ENCODE measurements at regions not wholly inside any gene's neighbourhood (a gene's known extent, or its start where the extent isn't known, plus 50 kb on each side); places are given as distances from the start of the nearest gene placed in this dataset.

DNA sequence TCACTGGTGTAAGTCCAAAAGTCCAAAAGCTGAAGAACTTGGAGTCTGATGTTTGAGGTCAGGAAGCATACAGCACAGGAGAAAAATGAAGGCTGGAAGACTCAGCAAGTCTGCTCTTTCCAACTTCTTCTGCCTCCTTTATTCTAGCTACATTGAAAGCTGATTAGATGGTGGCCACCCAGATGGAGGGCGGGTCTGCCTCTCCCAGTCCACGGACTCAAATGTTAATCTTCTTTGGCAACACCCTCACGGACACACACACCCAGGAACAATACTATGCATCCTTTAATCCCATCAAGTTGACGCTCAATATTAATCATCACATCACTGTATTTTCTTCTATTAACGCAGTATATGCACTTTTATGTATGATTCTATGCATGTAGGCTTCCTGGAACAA, 931.6 kb upstream of the GRIA3 start:
- CTCF ChIA-PET: no interaction called here
- H3K4me3 Mint-ChIP-seq (ENCODE audit: low read depth, unreplicated experiment): no peak overlapping the region
- BruUV-seq (replicated peaks): no TSS peak
- DNase-seq: no peak
- H3K27me3 Mint-ChIP-seq (ENCODE audit: unreplicated experiment): no peaks in the 10 kb centered on the region
- no peak overlapping the region for H3K27ac Mint-ChIP-seq (ENCODE audit: unreplicated experiment)
- no peaks in the 10 kb centered on the region for H3K36me3 Mint-ChIP-seq (ENCODE audit: insufficient read depth, unreplicated experiment)
- no peaks in the 10 kb centered on the region for H3K9me3 Mint-ChIP-seq (ENCODE audit: low read depth, unreplicated experiment)
- TF ChIP-seq, protein P1, sequence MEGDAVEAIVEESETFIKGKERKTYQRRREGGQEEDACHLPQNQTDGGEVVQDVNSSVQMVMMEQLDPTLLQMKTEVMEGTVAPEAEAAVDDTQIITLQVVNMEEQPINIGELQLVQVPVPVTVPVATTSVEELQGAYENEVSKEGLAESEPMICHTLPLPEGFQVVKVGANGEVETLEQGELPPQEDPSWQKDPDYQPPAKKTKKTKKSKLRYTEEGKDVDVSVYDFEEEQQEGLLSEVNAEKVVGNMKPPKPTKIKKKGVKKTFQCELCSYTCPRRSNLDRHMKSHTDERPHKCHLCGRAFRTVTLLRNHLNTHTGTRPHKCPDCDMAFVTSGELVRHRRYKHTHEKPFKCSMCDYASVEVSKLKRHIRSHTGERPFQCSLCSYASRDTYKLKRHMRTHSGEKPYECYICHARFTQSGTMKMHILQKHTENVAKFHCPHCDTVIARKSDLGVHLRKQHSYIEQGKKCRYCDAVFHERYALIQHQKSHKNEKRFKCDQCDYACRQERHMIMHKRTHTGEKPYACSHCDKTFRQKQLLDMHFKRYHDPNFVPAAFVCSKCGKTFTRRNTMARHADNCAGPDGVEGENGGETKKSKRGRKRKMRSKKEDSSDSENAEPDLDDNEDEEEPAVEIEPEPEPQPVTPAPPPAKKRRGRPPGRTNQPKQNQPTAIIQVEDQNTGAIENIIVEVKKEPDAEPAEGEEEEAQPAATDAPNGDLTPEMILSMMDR (IDR thresholded peaks at IDR 0.05; ENCODE audit: unreplicated experiment): no peak
- H3K4me1 Mint-ChIP-seq (ENCODE audit: low read depth, unreplicated experiment): no peaks in the 10 kb centered on the region
- intact Hi-C loops (cut with micrococcal nuclease; ENCODE audit: unreplicated experiment): no loop called here

DNA sequence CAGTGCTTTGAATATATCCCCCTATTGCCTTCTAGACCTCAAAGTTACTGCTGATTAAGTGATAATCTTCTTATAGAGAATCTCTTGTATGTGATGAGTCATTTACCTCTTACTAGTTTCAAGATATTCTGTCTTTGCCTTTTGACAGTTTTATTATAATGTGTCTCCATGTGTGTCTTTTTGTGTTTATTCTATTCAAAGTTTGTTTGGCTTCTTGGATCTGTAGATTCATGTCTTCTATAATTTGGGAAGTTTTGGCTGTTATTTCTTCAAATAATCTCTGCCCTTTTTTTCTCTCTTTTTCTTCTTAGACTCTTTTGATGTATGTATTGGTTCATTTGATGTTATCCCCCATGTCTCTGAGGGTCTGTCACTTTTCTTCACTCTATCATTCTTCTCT, 915.7 kb upstream of the GRIA3 start:
- Mint-ChIP-seq H3K36me3 (ENCODE audit: insufficient read depth, unreplicated experiment) (no peaks in the 10 kb centered on the region), H3K4me1 (ENCODE audit: low read depth, unreplicated experiment) (no peaks in the 10 kb centered on the region), H3K27ac (ENCODE audit: unreplicated experiment) (no peak overlapping the region), H3K4me3 (ENCODE audit: low read depth, unreplicated experiment) (no peak overlapping the region), H3K9me3 (ENCODE audit: low read depth, unreplicated experiment) (peaks cover 14% of the 10 kb centered on the region), H3K27me3 (ENCODE audit: unreplicated experiment) (no peaks in the 10 kb centered on the region)
- DNase-seq: no peak
- intact Hi-C loops (cut with micrococcal nuclease; ENCODE audit: unreplicated experiment): no loop called here
- CTCF ChIA-PET: no interaction called here
- TF ChIP-seq, protein P1 (IDR thresholded peaks at IDR 0.05; ENCODE audit: unreplicated experiment): no peak
- no TSS peak for BruUV-seq (replicated peaks)

DNA sequence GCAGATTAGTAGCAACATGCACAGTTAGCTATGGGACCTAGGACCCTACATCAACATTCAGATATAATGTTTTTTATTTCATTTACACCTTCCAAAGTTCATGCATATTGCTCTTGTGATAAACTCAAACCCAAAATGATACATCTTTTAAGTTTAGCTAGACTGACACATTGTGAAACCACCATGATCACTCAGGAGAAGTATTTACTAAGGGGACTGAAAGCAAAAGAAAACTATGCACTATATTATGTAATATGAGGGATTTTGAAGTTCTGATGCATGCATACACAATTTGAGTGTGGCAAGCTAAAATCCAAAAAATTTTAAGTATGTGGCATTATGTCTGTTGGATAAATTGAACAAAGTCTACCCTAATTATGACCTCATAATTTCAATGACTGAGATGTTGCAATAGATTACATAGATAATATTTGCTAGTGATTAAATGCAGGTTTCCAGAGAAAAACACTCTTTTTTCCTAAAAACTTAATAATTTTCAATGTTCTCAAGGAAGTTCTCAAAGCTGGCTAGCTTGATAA, 914.8 kb upstream of the GRIA3 start:
- intact Hi-C loops (cut with micrococcal nuclease; ENCODE audit: unreplicated experiment): no loop called here
- TF ChIP-seq, protein P1 (IDR thresholded peaks at IDR 0.05; ENCODE audit: unreplicated experiment): no peak
- H3K27me3 Mint-ChIP-seq (ENCODE audit: unreplicated experiment): no peaks in the 10 kb centered on the region
- H3K4me1 Mint-ChIP-seq (ENCODE audit: low read depth, unreplicated experiment): no peaks in the 10 kb centered on the region
- no peaks in the 10 kb centered on the region for H3K36me3 Mint-ChIP-seq (ENCODE audit: insufficient read depth, unreplicated experiment)
- BruUV-seq (replicated peaks): no TSS peak
- H3K4me3 Mint-ChIP-seq (ENCODE audit: low read depth, unreplicated experiment): no peak overlapping the region
- peaks cover 12% of the 10 kb centered on the region for H3K9me3 Mint-ChIP-seq (ENCODE audit: low read depth, unreplicated experiment)
- no peak overlapping the region for H3K27ac Mint-ChIP-seq (ENCODE audit: unreplicated experiment)
- no peak for DNase-seq
- CTCF ChIA-PET: interaction anchor here (1.2 kb wide), 1 partner anchor 9 kb away, joined by 4 read pairs; no protein-coding TSS in a partner anchor

DNA sequence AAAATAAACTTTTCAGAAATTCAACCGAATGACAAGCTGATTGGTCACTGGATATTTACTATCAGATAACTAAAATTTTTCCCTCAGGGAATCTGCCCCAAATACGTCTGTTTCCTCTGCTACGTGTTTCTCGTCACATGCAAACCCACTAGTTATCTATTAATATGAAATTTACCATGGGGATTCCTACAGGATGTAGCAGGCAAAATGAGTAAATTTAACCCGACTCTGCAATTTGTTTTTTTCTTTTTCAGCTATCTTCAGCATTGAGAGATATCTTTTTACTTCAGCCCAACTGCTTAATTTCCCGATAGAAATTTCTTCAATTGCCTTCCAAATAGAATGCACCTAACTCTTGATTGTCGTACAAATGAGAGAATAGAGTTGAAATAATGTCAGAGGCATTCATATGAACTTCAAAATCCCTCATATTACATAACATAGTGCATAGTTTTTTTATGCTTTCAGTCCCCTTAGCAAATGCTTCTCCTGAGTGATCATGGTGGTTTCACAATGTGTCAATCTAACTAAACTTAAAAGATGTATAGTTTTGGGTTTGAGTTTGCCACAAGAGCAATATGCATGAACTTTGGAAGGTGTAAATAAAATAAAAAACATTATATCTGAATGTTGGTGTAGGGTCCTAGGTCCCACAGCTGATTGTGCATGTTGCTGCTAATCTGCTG, 913.1 kb upstream of the GRIA3 start:
- TF ChIP-seq, protein P1 (IDR thresholded peaks at IDR 0.05; ENCODE audit: unreplicated experiment): no peak
- H3K27ac Mint-ChIP-seq (ENCODE audit: unreplicated experiment): no peak overlapping the region
- intact Hi-C loops (cut with micrococcal nuclease; ENCODE audit: unreplicated experiment): no loop called here
- CTCF ChIA-PET: no interaction called here
- H3K27me3 Mint-ChIP-seq (ENCODE audit: unreplicated experiment): no peaks in the 10 kb centered on the region
- no peaks in the 10 kb centered on the region for H3K36me3 Mint-ChIP-seq (ENCODE audit: insufficient read depth, unreplicated experiment)
- no peaks in the 10 kb centered on the region for H3K4me1 Mint-ChIP-seq (ENCODE audit: low read depth, unreplicated experiment)
- H3K9me3 Mint-ChIP-seq (ENCODE audit: low read depth, unreplicated experiment): peaks cover 9% of the 10 kb centered on the region
- BruUV-seq (replicated peaks): no TSS peak
- no peak overlapping the region for H3K4me3 Mint-ChIP-seq (ENCODE audit: low read depth, unreplicated experiment)
- DNase-seq: no peak
